HUES64 (cell line): ENCODE measurements at regions not wholly inside any gene's neighbourhood (a gene's known extent, or its start where the extent isn't known, plus 50 kb on each side); places are given as distances from the start of the nearest gene placed in this dataset.

ENCODE experiments used
- H3K27ac ChIP-seq: 2 replicates; pipeline ENCODE4 v1.7.0; 2013; ENCODE audit warnings: low read depth, low read length, inconsistent platforms
- H3K27me3 ChIP-seq: 2 replicates; pipeline ENCODE4 v1.6.1; 2013; ENCODE audit warnings: mild to moderate bottlenecking, low read length; ENCODE audit not compliant: insufficient read depth
- H3K36me3 ChIP-seq: 2 replicates; pipeline ENCODE4 v1.6.1; 2013; ENCODE audit warnings: mild to moderate bottlenecking, low read length; ENCODE audit not compliant: insufficient read depth
- H3K4me1 ChIP-seq: 2 replicates; pipeline ENCODE4 v1.6.1; 2013; ENCODE audit warnings: mild to moderate bottlenecking, low read length, moderate library complexity; ENCODE audit not compliant: insufficient read depth
- H3K4me3 ChIP-seq: 2 replicates; pipeline ENCODE4 v1.5.1; 2013; ENCODE audit warnings: mild to moderate bottlenecking, low read length, moderate library complexity
- H3K9ac ChIP-seq: 2 replicates; pipeline ENCODE4 v1.6.1; 2013; ENCODE audit warnings: mild to moderate bottlenecking, low read depth, low read length
- H3K9me3 ChIP-seq: 2 replicates; pipeline ENCODE4 v1.6.1; 2013; ENCODE audit warnings: low read depth, low read length; ENCODE audit not compliant: insufficient read depth
- WGBS: fragments of 150-250, 120-280 bp; methylation state at CpG from one replicate; pipeline ENCODE4 v1.1.7; 2013; ENCODE audit warnings: missing lambda C conversion rate; 5-methylcytosine and 5-hydroxymethylcytosine counted together

GRCh38 chr2:21468624-21469023 lies 344.9 kb downstream of the TDRD15 start:
- H3K9ac ChIP-seq: no peak overlapping the region
- H3K9me3 ChIP-seq: no peaks in the 10 kb centered on the region
- no peaks in the 10 kb centered on the region for H3K36me3 ChIP-seq
- no peaks in the 10 kb centered on the region for H3K27me3 ChIP-seq
- no peak overlapping the region for H3K4me3 ChIP-seq
- H3K27ac ChIP-seq: no peak overlapping the region
- 92% methylated on average over 4 of the region's 4 CpGs for WGBS
- peaks cover 7% of the 10 kb centered on the region; the same call in 1 of the 2 replicates for H3K4me1 ChIP-seq

DNA sequence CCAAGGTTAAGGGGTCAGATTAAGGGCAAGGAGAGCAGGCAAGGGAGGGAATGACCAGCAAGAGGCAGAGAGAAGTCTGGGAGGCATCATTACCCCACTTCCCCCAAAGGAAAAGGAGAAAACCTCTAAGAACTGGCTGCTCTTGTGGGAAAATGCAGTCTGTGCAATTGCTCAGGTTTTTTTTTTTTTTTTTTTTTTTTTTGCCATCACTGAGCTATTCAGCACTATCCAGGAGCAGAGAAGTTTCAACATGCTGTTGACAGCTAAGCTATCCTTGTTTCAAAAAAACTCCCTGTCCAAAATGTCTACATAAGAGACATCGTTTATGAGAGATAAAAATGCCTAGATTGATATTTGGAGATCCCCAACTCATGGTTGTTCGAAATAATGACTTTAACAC lies 345.4 kb downstream of the TDRD15 start:
- Histone ChIP-seq H3K36me3 (no peaks in the 10 kb centered on the region), H3K4me3 (no peak overlapping the region), H3K27ac (no peak overlapping the region), H3K9me3 (no peaks in the 10 kb centered on the region), H3K4me1 (peaks cover 7% of the 10 kb centered on the region; the same call in 1 of the 2 replicates), H3K9ac (no peak overlapping the region), H3K27me3 (no peaks in the 10 kb centered on the region)
- WGBS: 91% methylated on average over 2 of the region's 2 CpGs

- peaks cover 7% of the 10 kb centered on the region; the same call in 1 of the 2 replicates for H3K4me1 ChIP-seq
- H3K27me3 ChIP-seq: no peaks in the 10 kb centered on the region
- H3K36me3 ChIP-seq: no peaks in the 10 kb centered on the region
- no peaks in the 10 kb centered on the region for H3K9me3 ChIP-seq
- 87% methylated on average over 4 of the region's 4 CpGs for WGBS
- no peak overlapping the region for H3K27ac ChIP-seq
- no peak overlapping the region for H3K9ac ChIP-seq
- H3K4me3 ChIP-seq: no peak overlapping the region
Observed at GRCh38 chr2:21469564-21469963, 345.8 kb downstream of the TDRD15 start.

DNA sequence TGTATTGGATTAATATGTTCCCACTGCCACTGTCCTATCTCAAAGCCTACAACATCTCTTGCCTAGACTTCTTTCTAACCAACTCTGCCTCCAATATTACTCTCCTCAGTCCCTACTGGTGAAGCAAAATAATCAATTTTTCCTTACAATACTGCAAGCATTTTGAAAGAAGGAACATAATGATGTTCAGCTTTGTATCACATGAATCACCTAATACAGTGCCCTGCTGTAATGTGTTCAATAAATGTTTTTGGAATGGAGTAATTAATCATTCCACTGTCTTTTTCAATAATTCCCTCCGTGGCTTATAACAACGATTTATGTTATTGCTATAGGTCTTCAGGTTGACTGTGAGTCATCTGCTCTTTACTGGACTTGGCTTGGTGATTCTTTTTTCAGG lies 356.4 kb downstream of the TDRD15 start:
- H3K36me3 ChIP-seq: no peaks in the 10 kb centered on the region
- H3K4me1 ChIP-seq: no peaks in the 10 kb centered on the region
- H3K4me3 ChIP-seq: no peak overlapping the region
- H3K27me3 ChIP-seq: no peaks in the 10 kb centered on the region
- H3K9ac ChIP-seq: no peak overlapping the region
- H3K27ac ChIP-seq: no peak overlapping the region
- no peaks in the 10 kb centered on the region for H3K9me3 ChIP-seq
- 100% methylated on average over 2 of the region's 2 CpGs for WGBS

DNA sequence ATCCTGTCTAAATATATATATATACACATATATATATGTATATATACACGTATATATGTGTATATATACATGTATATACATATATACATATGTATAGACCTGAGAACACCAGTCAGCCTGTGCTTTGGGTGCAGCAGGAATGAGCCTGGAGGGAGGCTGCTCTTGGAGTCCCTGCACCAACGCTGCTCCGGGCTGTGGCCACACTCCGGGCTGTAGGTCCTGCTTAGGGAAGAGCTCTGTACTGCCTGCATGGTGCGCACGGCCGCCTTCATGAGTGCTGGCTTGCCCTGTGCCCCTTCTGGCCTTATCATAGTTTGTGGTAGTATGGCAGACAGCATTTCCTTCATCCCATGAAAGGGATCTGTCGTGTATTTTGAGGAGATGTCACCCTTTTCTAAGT lies 360.9 kb downstream of the TDRD15 start:
- H3K9me3 ChIP-seq: no peaks in the 10 kb centered on the region
- no peaks in the 10 kb centered on the region for H3K27me3 ChIP-seq
- WGBS: 96% methylated on average over 7 of the region's 8 CpGs

DNA sequence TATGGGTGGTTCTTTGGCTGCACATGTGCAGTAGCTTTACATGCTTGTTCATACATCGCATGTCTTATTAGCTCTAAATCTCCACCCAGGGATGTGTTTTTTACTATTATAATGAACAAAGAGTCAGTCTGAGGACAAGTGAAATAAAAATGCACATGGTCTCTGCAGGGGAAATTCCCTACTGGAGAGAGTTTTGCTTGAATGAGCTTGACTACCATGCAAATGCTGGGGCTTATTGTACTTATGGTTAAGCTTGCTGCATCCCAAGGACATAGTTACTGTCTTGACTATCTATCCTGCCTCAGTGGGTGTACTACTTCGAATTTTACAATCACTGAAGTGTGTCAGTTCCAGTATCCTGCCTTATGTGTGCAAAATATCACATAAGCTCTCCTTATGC lies 362.7 kb downstream of the TDRD15 start:
- H3K9me3 ChIP-seq: no peaks in the 10 kb centered on the region
- WGBS: 94% methylated on average over 2 of the region's 2 CpGs
- H3K36me3 ChIP-seq: no peaks in the 10 kb centered on the region
- H3K9ac ChIP-seq: no peak overlapping the region
- H3K4me3 ChIP-seq: no peak overlapping the region
- H3K4me1 ChIP-seq: no peaks in the 10 kb centered on the region
- no peaks in the 10 kb centered on the region for H3K27me3 ChIP-seq
- H3K27ac ChIP-seq: no peak overlapping the region

More for the DNA sequence above, 360.9 kb downstream of the TDRD15 start:
- Histone ChIP-seq H3K4me3 (no peak overlapping the region), H3K9ac (no peak overlapping the region), H3K36me3 (no peaks in the 10 kb centered on the region), H3K4me1 (no peaks in the 10 kb centered on the region), H3K27ac (no peak overlapping the region)

GRCh38 chr2:21489080-21489479 lies 365.3 kb downstream of the TDRD15 start:
- H3K27me3 ChIP-seq: no peaks in the 10 kb centered on the region
- H3K9ac ChIP-seq: no peak overlapping the region
- H3K36me3 ChIP-seq: no peaks in the 10 kb centered on the region
- H3K4me1 ChIP-seq: no peaks in the 10 kb centered on the region
- H3K9me3 ChIP-seq: no peaks in the 10 kb centered on the region
- no peak overlapping the region for H3K27ac ChIP-seq
- H3K4me3 ChIP-seq: no peak overlapping the region
- WGBS: 97% methylated on average over 3 of the region's 3 CpGs

GRCh38 chr2:21498016-21498415 lies 374.2 kb downstream of the TDRD15 start:
- Histone ChIP-seq H3K27me3 (no peaks in the 10 kb centered on the region), H3K4me1 (peaks cover 3% of the 10 kb centered on the region; the same call in 1 of the 2 replicates)
- WGBS: 97% methylated on average over 3 of the region's 4 CpGs

DNA sequence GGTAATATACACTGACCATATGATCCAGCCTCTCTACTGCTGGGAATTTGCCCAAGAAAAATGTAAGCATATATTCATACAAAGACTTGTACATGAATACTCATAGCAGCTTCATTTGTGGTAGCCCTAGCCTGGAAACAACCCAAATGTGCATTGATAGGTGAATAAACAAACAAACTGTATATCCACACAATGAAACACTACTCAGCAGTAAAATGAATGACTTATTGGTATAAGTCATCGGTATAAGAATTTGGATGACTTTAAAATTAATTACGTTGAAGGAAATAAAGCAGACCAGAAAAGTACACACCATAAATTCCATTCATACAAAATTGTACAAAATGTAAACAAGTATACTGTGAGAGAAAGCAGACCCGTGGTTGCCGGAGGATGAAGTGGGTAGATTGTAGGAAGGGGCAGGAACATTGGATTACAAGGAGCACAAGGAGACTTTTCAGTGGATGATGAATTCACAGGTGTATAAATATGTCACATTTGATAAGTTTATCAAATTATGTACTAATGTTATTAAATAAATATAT lies 376.7 kb downstream of the TDRD15 start:
- H3K4me1 ChIP-seq: peaks cover 3% of the 10 kb centered on the region; the same call in 1 of the 2 replicates
- no peak overlapping the region for H3K27ac ChIP-seq
- WGBS: 100% methylated on average over 2 of the region's 4 CpGs
- H3K9ac ChIP-seq: no peak overlapping the region
- no peaks in the 10 kb centered on the region for H3K9me3 ChIP-seq
- H3K4me3 ChIP-seq: no peak overlapping the region
- no peaks in the 10 kb centered on the region for H3K36me3 ChIP-seq
- H3K27me3 ChIP-seq: no peaks in the 10 kb centered on the region

More at GRCh38 chr2:21498016-21498415, 374.2 kb downstream of the TDRD15 start:
- Histone ChIP-seq H3K9ac (no peak overlapping the region), H3K4me3 (no peak overlapping the region), H3K36me3 (no peaks in the 10 kb centered on the region), H3K27ac (no peak overlapping the region), H3K9me3 (no peaks in the 10 kb centered on the region)

GRCh38 chr2:21501376-21502027 lies 377.7 kb downstream of the TDRD15 start:
- no peaks in the 10 kb centered on the region for H3K27me3 ChIP-seq
- H3K36me3 ChIP-seq: no peaks in the 10 kb centered on the region
- H3K27ac ChIP-seq: no peak overlapping the region
- no peaks in the 10 kb centered on the region for H3K9me3 ChIP-seq
- 94% methylated on average over 5 of the region's 5 CpGs for WGBS
- peaks cover 3% of the 10 kb centered on the region; the same call in 1 of the 2 replicates for H3K4me1 ChIP-seq
- no peak overlapping the region for H3K4me3 ChIP-seq
- no peak overlapping the region for H3K9ac ChIP-seq

DNA sequence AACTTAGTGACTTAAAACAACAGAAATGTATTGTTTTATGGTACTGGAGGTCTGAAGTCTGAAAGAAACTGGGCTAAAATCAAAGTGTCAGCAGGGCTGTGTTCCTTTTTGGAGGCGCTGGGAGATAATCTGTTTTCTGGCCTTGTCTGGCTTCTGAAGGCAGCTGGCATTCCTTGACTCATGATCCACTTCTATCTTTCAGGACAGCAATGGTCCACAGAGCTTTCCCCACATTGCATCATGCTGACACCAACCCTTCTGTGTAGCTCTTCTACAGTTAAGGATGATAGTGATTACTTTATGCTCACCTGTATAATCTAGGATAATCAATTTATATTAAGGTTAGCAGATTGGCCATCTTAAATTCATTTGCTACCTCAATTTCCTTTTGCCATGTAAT lies 392.1 kb downstream of the TDRD15 start:
- Histone ChIP-seq H3K4me1 (no peaks in the 10 kb centered on the region), H3K36me3 (no peaks in the 10 kb centered on the region), H3K4me3 (no peak overlapping the region), H3K27ac (no peak overlapping the region), H3K9me3 (no peaks in the 10 kb centered on the region), H3K27me3 (no peaks in the 10 kb centered on the region), H3K9ac (no peak overlapping the region)
- WGBS: 88% methylated on average over 1 of the region's 1 CpG
